Activated CD4-positive, alpha-beta T cell treated with anti-CD3 and anti-CD28 coated beads, Interleukin-2, amount 50 U/mL, for 24 hours (primary cell): ENCODE measurements at regions not wholly inside any gene's neighbourhood (a gene's known extent, or its start where the extent isn't known, plus 50 kb on each side); places are given as distances from the start of the nearest gene placed in this dataset.

Source experiments
- DNase-seq, 2 donors: peaks; one replicate each; pipeline ENCODE4 v3.0.0-alpha.2; 2020; ENCODE audit warnings: low read depth in 1 of 2, low spot score in 1 of 2

- DNase-seq, result no peak
Measured at GRCh38 chr9:121568343-121569265, 69.0 kb upstream of the GGTA1 start.

DNA sequence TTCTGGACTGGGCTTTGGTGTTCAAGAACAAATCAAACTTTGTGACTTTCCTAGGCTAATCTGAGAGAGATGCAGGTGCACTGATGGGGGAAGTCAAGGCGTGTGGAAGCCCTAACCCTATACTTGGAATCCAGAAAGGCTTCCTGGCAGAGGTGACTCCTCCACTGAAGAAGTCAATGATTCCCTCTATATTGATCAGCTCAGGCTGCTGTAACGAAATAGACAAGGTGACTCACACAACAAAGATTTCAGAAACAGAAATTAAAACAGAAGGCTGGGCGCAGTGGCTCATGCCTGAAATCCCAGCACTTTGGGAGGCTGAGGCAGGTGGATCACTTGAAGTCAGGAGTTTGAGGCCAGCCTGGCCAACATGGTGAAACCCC is 69.6 kb upstream of the GGTA1 start:
- DNase-seq, result no peak

GRCh38 chr9:121572581-121572980 is 72.9 kb upstream of the GGTA1 start:
- no peak for DNase-seq

DNA sequence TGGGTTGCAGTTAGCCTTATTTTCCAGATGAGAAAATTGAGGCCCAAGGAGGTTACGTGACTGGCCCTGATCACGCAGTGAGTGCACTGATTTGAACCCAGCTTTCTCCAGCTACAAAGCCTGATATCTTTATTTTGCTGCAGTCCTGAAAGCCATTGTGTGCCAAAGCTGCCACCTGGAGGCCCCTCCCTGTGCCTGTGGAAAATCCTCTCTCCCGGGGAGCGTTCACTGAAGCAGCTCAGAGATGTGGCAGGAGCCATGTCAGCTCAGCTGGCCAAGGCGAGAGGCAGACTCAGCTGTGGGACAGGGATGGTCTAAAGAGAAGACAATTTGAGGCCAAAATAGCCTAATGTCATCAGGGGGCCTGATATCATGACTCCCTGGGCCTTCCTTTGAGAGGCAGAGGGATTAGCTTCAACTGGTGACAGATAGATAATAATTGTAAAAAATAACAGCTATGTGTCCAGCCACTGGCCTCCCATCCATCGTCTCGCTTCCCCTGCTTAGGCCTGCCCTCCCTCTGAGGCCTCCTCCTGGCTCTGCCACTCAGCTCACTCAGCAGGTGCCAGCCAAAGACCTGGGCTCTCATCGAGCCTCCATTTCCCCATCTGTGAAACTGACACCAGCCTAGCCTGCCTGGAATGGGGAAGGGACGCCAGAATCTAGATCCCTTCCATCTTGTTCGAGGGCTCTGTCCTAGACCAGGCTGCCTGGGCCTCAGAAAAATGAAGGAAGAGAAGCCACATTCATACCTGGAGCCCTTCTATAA is 74.3 kb upstream of the GGTA1 start:
- no peak for DNase-seq

- no peak for DNase-seq
Measured at GRCh38 chr9:121574774-121575519, 75.3 kb upstream of the GGTA1 start.

DNA sequence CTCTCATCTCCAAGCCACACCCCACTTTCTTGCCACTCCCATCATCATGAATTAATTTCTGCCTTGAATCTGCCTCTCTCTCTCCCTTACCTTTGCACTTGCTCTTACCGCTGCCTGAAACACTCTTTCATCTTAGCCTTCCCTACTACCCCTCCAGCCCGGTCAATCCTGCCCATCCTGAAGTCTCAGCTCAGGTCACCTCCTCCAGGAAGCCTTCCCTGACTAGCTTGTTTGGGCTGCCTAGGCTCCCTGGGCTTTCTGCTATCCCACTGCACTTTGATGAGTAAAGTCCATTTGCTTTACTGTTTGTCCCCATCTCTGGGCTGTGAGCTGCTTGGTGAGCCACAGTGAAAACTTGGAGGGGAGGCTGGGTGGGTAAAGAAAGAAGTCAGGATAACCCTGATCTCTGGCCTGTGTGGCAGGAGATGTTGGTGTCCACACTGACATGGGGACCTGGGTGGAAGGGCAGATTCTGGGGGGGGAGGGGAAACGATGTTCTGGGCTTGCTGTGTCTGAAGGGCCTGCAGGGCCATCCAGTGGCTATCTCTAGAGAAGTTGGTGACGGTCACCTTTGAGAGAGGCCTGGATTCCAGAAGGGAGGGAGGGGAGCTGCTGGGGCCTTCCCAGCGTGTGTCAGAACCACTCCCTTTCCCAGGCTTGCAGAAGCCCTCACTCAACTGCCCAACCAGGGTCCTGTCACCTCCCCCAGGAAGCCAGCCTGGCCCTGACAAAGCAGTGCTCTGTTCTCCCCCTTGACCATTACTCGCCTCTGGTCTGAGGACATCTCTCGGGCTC is 75.0 kb upstream of the DAB2IP start:
- no peak for DNase-seq

DNA sequence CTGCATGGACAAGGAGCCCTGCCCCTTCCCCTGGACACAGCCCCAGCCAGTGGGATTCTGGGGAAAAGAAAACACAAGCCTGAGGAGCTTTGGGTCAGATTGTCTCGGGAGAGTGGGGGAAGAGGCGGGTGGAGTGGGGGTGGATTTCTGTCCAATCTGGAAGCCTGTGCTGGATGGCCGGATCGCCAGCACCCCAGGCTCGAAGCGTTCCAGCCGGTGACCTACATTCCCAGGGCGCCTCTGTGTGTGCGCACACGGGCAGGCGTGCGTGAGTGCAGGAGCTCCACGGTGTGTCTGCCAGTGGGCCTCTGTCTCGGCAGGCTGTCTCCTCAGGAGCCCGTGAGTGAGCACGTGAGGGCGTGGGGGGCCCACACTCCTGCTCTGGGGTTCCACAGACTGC is 74.3 kb upstream of the DAB2IP start:
- no peak for DNase-seq

DNA sequence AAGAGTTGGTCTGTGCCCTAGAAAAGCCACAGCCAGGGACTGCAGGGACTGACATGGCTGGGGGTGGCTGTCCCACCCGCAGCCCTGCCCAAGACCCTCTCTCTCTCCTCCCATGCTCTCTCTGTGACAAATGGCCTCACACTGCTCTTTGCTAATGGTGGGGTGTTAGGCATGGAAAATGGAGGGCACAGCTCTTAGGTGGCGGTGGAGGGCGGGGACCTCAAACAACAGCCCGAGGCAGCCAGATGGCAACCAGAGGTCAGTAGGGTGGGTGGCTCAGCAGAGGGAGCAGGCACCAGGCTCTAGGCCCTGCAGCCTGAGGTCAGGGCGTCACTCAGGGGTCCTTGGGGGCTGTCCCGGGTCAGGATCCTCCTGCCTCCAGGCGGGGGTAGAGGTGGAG is 73.9 kb upstream of the DAB2IP start:
- no peak for DNase-seq

DNA sequence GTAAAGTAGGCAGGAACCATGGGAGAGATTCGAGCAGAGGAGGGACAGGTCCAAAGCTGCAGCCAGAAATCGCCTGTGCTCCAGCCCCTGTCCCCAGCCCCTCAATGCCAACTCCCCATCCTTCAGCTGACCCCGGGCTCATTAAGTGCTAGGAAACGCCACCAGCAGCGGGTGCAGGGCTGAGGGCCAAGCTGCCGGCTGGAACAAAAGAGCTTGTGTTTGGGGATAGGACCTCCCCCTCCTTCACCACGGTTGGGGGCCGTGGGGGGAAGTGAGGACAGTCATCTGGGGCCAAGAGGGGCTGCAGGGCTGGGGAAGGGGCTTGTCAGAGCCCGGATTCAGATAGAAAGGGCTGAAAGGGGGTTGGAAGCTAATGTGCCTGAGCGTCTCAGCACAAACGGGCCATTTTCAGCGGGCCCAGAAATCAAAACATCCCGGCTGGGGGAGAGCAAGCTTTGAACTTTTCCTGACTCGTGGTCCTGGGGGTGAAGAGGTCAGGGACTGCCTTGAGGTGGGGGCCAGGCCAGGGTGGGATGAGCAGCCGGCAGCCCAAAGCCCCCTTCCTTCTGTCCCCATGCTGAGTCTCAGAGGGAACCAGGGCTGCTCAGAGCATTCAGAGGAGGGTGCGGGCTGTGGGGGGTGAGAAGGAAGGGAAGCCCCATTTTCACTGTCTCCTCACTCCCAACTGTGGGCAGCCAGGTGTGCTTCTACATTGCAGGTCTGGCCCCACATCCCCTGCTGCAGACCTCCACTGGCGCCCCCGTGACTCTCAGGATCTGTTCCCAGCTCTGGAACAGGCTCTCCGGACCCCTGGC is 69.4 kb upstream of the DAB2IP start:
- DNase-seq, result no peak

DNA sequence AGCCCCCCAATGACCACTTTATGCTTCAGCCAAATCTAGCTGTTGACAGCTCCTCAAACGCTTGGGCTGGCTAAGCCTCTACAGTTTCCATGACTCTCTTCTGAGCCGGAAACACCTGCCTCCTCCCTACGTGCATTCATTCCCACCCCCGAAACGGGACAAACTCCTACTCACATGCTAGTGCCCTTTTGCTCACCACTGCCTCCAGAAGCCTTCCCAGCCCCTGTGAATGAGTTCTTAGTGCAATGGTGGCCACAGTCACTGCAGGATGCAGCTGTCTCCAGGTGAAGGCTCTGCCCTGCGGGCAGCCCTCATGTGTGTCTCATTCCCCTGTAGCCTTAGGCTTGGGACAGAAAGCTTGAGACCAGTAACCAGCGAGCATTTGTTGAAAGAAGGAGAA is 68.8 kb upstream of the DAB2IP start:
- DNase-seq, result no peak

DNA sequence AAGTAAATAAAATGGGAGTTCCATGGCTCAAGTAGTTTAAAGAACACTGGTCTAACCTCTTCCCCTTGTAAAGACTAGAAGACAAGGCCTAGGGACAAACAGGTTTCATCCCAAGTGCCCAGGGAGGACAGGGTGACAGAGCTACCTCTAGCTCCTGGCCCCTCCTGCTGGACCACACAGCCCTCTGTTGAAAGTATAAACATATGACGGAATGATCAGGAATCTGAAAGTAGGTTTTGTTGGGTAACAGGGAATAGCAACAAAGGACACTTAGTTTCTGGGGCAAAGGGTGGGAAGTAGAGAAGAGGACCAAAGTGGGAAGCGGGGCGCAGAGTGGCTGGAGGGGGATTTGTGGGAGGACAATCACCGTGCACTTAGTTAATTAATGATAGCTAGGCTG is 67.0 kb upstream of the DAB2IP start:
- DNase-seq, result no peak

GRCh38 chr9:121587863-121588262 is 63.6 kb upstream of the DAB2IP start:
- no peak for DNase-seq

- no peak for DNase-seq
Measured at GRCh38 chr9:121589986-121590385, 61.4 kb upstream of the DAB2IP start.

- no peak for DNase-seq
Measured at GRCh38 chr9:121592265-121592664, 59.2 kb upstream of the DAB2IP start.

GRCh38 chr9:121593066-121593465 is 58.4 kb upstream of the DAB2IP start:
- DNase-seq, result no peak

GRCh38 chr9:121596515-121596914 is 54.9 kb upstream of the DAB2IP start:
- DNase-seq, result no peak

GRCh38 chr9:121597698-121598166 is 53.7 kb upstream of the DAB2IP start:
- no peak for DNase-seq

GRCh38 chr9:121598167-121598964 is 53.1 kb upstream of the DAB2IP start:
- no peak for DNase-seq
